ENCODE measurements at regions not wholly inside any gene's neighbourhood (a gene's known extent, or its start where the extent isn't known, plus 50 kb on each side); places are given as distances from the start of the nearest gene placed in this dataset.

GRCh38 chr10:112004075-112004474 lies 179.5 kb downstream of the GPAM start:
- TF ChIP-seq, protein P1, sequence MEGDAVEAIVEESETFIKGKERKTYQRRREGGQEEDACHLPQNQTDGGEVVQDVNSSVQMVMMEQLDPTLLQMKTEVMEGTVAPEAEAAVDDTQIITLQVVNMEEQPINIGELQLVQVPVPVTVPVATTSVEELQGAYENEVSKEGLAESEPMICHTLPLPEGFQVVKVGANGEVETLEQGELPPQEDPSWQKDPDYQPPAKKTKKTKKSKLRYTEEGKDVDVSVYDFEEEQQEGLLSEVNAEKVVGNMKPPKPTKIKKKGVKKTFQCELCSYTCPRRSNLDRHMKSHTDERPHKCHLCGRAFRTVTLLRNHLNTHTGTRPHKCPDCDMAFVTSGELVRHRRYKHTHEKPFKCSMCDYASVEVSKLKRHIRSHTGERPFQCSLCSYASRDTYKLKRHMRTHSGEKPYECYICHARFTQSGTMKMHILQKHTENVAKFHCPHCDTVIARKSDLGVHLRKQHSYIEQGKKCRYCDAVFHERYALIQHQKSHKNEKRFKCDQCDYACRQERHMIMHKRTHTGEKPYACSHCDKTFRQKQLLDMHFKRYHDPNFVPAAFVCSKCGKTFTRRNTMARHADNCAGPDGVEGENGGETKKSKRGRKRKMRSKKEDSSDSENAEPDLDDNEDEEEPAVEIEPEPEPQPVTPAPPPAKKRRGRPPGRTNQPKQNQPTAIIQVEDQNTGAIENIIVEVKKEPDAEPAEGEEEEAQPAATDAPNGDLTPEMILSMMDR (IDR thresholded peaks at IDR 0.05) = no peak
- no peak for TF ChIP-seq EZH2 (IDR thresholded peaks at IDR 0.05; ENCODE audit: borderline replicate concordance, insufficient read depth, low read depth, low read length, poor library complexity, severe bottlenecking)
